ENCODE measurements at regions not wholly inside any gene's neighbourhood (a gene's known extent, or its start where the extent isn't known, plus 50 kb on each side); places are given as distances from the start of the nearest gene placed in this dataset.

DNA sequence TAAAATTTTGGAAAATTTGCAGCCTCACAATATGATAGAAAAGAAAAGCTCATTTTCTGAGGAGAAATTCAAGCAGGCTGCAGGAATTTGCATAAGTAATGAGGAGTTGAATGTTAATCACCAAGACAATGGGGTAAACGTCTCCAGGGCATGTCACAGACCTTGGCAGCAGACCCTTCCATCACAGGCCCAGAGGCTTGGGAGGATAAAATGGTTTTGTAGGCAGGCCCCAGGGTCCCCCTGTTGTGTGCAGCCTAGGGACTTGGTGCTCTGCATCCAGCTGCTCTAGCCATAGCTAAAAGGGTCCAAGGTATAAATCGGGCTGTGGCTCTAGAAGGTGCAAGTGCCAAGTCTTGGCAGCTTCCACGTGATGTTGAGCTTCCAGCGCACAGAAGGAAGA lies 112.2 kb upstream of the FMN2 start:
- DNase-seq (ENCODE audit: low read depth in 2 of 2): no peak

DNA sequence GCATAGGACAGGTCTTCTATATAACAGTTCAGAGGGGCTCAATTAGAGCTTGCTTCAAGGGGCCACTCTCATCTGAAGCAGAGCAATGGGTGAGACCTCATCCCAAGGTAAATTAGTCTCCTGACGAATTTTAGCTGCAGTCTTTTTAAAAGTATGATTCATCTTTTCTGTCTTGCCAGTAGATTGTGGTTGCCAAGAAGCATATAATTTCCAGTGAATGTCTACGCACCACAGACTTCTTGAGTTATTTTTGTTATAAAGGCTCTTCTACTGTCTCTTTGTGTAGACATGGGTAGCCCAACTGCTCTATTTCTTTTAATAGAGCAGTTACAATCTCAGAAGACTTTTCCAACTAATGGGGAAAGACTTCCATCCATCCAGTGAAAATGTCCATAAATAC lies 108.9 kb upstream of the FMN2 start:
- DNase-seq (ENCODE audit: low read depth in 2 of 2): no peak

DNA sequence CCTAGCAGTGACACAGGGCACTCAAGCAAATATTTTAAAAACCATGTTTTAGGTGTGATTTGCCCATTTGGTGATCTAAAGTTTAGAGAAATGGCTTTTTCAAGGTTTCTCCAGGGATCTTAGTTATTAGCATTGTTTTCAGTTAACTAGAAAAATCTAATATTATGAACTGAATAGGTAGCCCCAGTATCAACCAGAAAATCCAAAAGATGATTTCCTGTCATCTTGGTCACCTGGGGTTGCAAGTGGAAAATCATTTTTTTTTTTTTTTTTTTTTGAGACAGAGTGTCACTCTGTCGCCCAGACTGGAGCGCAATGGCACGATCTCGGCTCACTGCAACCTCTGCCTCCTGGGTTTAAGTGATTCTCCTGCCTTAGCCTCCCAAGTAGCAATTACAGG lies 106.6 kb upstream of the FMN2 start:
- DNase-seq (ENCODE audit: low read depth in 2 of 2): no peak

DNA sequence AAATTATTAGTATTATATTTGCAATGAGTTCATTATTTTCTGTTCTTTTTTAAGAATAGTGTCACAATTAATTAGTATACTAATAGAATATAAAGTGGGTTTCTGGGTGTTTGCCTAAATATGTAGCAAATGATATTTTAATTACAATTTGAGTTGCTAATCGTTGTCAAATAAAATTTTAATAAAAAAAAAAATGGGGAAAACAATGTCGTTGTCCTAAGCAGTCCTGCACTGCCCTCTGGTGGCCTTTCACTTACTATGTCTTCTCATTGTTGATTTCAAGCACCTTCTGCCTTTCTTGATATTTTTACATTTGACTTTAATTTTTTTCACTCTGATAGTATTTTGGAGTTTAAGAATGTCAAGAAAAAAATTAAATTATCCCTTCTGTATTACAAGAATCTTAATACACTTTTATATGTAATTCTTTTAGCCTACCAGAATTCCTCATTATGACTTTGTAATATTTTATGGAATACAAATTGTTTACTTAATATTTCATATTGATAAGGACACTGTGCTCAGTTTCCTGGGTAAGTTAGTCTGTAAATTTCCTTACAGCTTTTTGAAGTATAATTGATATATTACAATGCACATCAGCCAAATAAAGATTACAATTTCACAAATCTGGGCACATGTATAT lies 104.5 kb upstream of the FMN2 start:
- DNase-seq (ENCODE audit: low read depth in 2 of 2): peak; percentile 62 to 65

DNA sequence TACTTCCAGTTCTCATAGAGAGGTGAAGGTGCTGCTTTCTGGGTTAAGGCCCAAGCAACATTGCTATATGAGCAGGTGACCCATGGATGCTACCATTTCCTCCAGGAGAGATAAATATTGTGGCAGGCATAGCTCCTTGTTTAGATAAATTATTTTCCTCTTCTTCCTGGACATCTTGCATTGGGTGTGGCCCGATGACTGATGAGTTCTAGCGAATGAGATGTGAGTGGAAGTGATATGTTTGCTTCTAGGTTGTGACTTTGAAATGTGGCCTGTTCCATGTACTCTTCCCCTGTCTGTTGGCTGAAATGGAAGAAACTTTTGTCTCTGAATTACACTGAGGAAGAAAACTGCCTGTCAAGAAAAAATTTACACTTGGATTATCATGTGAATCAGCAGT lies 101.7 kb upstream of the FMN2 start:
- no peak for DNase-seq (ENCODE audit: low read depth in 2 of 2)

DNA sequence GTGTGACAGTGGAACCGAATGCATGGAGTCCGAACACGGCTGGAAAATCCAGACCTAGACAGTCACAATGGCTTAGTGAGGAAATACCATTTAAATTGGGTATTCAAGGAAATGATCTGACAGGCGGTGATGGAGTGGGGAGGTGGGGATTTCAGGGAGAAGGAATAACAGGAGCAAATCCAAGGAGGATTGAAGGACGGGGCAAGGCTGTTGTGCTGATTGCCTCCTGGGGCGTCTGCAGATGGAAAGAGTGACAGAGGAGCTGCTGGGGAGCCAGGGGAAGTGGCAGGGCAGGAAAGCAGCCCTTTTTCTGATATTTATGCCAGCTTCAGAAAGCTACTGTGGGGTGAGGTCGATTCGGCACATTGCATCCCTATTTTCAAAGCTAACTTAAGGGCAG lies 99.1 kb upstream of the FMN2 start:
- peak in 1 of 2 donors; percentile 25 for DNase-seq (ENCODE audit: low read depth in 2 of 2)

DNA sequence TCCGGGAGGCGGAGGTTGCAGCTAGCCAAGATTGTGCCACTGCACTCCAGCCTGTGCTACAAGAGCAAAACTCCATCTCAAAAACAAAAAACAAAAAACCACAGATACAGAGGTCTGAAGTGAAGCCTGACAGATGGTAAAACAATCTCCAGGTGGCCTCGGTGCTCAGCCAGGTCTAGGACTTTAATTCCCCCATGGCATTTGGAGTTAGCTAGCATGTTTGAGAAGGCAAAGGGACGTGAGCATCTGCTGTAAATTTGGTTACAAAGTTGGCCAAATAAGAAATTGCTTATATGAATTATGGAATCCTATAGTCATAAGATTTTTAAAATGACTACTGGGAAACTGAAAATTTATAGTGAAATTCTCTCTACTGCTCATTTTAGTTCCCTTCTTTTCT lies 98.3 kb upstream of the FMN2 start:
- no peak for DNase-seq (ENCODE audit: low read depth in 2 of 2)

DNA sequence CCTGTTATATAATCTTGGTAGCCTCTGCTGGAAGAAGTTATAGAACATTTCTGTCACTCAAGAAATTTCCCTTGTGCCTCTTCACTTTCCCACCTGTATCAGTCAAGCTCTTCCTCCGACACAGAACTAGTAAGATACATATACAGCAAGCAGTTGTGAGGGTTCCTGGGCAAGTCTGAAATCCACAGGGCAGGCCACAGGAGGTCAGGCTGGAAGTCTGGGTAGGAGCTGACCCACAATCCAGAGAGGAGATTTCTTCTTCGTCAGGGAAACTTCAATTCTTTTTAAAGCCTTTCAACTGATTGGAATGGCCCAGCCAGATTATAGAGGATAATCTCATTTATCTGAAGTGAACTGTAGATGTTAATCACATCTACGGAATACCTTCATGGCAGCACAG lies 96.4 kb upstream of the FMN2 start:
- no peak for DNase-seq (ENCODE audit: low read depth in 2 of 2)

DNA sequence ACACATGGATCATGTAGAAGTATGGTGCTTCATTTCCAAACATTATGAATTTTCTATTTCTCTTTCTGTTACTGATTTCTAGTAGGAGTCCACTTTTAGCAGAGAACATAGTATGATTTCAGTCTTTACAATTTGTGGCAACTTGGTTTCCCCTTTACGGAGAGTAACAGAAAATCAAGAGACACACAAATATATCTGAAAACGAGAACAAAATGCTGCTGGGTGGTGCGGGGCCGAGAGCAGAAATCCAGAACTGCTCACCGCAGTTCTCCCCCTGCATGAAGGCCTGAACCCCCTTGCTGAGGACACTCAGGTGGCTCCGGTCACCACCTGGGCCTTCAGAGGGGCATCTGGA lies 94.5 kb upstream of the FMN2 start:
- DNase-seq (ENCODE audit: low read depth in 2 of 2): no peak

DNA sequence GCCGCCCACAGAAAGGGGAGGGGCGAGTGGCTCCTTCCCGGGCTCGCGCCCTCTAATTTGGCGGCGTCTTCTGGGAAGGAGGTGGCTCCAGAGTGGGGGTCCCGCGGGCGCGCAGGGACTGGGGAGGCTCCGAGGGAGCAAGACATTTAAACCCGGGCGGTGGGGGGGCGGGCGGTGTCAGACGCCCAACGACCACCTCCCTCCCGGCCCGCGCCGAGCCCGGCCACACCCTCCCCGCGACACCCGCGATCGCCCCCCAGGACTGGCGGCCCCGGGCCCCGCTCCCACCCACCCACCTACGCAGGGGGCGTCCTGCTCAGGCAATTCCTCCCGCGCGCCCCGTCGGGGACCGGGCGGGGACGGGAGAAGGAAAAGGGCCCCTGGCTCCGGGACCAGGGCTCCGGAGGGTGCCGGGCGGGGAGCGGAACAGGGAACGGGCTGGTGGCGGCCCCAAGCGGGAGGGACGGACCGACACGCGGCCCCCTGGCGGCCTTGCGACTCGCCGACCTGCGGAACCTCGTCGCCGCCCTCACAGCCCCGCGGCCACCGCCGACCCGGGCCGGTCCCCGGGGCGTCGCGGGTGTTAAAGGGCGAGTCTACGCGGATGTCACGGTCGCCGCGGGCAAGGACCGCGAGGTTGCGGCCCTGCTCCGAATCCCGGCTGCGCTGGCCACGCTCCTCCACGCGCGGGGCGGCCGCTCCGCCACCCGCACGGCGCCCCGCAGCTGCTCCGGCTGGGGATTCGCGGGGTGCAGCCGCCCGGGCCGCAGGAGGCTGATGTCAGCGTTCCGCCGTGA lies 94.0 kb upstream of the FMN2 start:
- peak in 1 of 2 donors; percentile 12 for DNase-seq (ENCODE audit: low read depth in 2 of 2)

DNA sequence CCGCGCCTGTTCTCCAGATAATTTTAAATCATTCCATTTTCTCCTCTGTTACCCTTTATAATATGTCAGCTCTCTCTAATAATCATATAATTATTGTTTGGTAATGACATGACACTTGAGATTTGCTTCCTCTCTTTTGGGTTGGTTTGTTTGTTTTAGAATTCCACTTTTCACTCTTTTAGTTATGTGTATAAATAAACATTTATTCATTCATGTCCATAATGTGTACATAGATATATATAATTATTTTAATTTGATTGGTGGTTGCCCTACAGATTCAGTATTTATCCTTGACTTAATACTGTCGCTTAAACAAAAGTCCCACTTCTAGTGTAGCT lies 93.4 kb upstream of the FMN2 start:
- DNase-seq (ENCODE audit: low read depth in 2 of 2): no peak

DNA sequence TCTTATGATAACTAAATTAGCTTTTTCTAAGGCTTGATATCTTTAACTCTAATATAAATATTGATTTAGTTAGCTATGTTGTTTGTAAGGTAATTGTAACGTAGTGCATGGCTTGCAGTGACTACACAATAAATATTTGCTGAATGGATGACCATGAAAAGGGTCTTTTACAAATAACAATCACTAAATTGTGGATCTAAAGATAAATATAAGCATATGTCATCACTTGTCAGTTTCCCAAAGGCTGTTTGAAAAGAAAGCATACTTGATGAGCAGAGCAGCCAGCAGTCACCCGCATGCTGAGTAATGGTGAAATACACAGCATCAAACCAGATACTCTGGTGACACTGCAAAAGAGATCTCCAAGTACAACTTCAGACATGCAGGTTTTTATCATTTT lies 92.5 kb upstream of the FMN2 start:
- DNase-seq (ENCODE audit: low read depth in 2 of 2): no peak

DNA sequence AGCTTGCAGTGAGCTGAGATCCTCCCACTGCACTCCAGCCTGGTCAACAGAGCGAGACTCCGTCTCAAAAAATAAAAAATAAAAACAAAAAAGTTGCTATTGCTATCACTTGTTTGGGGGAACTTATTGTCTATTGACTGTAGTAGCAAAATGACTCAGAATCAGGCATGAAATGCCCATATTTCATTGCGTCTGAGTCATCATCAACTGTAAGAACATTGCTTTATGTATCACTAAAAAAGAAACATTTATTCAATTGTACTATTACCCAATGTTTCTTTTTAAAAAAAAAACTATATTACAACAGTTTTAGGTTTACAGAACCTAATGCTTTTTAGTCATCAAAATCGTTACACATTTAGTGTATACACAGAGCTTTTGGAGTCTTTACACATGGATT lies 91.0 kb upstream of the FMN2 start:
- peak in 1 of 2 donors; percentile 29 for DNase-seq (ENCODE audit: low read depth in 2 of 2)

DNA sequence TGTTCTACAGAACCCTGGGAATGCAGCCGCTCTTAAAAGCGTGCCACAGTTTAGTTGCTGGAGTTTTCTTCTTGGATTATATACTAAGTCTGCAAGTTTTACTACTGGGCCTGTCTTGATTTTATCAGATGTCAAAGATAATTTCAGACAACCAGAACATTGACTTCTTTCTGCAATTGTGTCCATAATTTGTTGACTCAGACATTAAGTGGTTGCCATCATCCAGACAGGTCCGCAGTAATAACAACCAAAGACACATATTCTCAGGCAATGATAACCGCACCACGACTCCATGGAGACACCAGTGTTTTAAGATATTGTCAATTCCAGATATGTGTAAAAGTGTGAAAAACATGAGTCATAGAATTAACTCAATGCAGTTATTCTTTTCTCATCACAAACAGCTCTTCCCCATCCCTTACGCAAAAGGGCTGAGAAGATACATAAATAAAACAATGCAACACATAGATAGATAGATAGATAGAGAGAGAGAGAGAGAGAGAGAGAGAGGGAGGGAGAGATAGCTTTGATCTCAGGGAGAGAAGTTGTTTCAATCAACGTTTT lies 90.4 kb upstream of the FMN2 start:
- no peak for DNase-seq (ENCODE audit: low read depth in 2 of 2)

DNA sequence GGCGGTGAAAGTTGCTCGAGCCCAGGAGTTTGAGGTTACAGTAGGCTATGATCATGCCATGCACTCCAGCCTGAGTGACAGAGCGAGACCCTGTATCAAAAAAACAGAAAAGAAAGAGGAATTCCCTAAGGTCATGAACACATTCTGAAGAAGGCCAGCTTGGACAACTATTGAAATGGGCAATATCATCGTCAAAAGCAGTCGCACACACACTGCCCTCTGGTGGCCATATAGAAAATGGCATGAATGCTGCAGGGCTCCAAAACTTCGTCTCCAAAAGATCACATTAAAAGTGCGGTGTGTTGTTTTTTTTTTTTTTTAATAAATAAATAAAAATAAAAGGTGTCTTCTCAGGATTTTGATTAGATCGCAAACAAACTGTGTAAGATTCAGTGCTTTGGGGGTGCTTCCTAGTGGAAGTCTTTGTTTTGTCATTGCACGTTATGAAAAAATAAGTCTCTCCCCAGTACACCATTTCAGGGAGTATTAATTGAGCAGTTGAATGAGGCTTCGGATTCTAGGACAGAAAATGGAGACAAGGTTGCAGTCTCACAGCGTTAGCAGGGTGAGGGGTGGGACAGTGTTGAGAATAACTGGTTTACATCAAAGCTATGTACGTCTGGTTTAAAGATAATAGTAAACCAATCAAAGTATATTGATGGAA lies 87.5 kb upstream of the FMN2 start:
- DNase-seq (ENCODE audit: low read depth in 2 of 2): peak; percentile 7 to 30

DNA sequence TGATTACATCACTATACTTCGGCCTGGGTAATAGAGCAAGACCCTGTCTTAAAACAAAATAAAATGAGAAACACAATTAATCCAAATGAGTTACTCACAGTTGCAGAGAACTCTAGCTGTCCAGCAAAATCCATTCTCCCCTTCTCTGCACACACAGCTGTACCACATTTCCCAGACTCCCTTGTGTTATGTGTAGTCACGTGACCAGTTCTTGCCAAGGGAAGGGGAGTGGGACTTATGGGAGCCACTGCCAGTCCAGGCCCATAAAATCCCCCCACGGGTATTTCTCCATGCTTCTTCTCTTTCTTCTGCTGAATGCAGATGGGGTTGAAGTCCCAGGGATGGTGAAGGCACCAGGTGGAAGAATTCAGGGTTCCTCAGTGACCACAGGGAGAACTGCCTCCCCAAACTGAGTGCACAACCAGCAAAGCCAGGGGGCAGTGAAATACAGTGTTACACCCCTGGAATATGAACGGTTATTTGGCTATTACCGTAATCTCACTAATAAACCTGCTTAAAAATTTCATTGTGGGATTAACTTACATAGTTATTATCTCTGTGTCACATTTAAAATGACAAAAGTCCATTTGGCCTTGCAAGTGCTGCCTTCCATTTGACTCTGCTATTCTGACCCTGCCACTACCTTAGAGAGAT lies 85.6 kb upstream of the FMN2 start:
- DNase-seq (ENCODE audit: low read depth in 2 of 2): no peak

DNA sequence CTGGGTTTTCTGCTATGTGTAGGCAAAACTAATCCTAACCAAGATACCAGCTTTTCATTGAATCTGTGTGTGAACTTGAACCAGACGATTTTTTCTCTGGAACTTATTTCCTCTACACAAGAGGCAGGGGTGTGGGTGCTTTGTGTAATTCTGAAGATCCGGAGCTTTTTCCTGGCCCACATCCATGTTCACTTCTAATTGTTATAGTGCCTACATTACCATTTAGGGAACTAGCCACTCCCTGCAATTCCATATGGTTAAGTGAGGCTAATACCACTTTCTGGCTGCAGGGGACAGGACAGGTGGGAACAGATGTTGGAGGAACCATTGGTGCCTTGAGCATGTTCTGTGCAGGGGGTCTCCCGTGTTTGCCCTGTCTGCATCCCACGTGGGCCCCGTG lies 83.4 kb upstream of the FMN2 start:
- no peak for DNase-seq (ENCODE audit: low read depth in 2 of 2)

DNA sequence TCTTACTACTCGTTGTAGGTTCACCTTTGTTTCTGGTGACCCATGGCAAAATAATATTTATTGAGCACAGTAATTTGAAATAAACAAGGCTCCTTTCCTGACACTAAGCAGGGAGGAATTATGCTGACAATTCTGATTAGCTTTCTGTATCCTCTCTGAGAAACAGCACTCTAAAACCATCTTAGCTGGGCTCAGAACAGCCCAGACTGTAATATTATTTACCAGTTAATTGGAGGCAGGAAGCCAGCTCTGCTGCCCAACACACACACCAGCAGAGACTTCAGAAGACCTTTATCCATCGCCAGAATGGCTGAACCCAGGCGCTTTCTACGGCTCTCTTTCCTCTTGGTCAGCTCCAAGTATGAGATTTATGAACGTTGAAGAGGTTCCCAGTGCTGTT lies 77.6 kb upstream of the FMN2 start:
- no peak for DNase-seq (ENCODE audit: low read depth in 2 of 2)

DNA sequence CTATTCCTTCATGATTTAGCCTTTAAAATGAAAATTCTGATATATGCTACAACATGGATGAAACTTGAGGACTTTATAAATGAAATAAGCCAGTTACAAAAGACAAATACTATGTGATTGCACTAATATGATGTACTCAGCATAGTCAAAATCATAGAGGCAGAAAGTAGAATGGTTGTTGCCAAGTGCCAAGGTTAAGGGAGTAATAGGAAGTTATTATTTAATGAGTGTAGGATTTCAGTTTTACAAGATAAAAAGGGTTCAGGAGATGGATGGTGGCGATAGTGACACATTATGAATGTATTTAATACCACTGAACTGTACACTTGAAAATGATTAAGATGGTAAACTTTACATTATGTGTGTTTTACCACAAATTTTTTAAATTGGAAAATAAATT lies 73.1 kb upstream of the FMN2 start:
- no peak for DNase-seq (ENCODE audit: low read depth in 2 of 2)

DNA sequence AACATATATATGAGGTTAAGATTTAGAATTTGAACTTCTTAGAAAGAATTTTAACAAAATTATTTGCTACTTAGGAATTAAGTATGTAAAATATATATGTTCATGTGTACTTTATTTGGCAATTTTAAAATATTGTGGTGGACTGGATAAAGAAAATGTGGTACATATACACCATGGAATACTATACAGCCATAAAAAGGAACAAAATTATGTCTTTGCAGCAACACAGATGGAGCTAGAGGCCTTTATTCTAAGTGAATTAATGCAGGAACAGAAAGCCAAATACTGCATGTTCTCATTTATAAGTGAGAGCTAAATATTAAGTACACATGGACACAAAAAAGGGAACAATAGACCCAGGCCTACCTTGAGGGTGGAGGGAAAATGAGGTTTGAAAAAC lies 72.2 kb upstream of the FMN2 start:
- no peak for DNase-seq (ENCODE audit: low read depth in 2 of 2)

DNA sequence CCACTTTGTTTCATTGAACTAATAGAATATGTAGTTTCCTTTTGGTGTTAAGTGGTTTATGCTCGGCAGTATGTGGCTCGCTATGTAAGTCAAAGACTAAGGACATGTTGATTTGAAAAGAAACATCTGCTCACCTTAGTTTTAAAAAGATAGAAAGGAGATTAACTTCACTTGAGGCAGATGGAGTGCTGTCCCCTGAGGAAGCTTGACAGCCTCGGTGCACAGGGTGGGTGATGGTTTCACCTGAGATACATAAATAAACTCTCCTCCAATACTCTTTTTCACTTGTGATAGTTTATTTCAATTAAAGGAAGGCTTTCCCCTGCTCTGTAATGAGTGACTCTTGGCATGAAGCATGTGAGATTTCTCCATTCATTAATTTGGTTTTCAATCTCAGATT lies 70.8 kb upstream of the FMN2 start:
- DNase-seq (ENCODE audit: low read depth in 2 of 2): no peak

DNA sequence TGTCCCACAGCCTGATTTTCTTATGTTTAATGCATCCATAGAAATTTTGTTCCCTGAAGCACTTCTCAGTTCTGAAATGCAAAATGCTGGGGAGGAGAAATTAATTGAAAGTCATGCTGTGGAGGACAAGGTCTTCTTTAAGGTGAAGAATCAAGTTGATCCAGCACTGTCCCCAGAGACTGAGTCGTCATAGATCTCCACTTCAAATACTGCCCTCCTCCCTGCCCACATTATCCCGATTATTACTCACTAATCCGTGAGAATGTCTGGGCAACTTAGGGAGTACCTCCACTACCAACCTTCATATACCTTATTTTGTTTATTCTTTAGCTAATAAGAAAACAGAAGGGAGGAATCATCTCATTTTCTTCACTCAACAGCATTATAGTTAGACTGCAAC lies 70.0 kb upstream of the FMN2 start:
- DNase-seq (ENCODE audit: low read depth in 2 of 2): no peak

All from lung microvascular endothelial cell (primary cell).